ENCODE measurements at regions not wholly inside any gene's neighbourhood (a gene's known extent, or its start where the extent isn't known, plus 50 kb on each side); places are given as distances from the start of the nearest gene placed in this dataset.

DNA sequence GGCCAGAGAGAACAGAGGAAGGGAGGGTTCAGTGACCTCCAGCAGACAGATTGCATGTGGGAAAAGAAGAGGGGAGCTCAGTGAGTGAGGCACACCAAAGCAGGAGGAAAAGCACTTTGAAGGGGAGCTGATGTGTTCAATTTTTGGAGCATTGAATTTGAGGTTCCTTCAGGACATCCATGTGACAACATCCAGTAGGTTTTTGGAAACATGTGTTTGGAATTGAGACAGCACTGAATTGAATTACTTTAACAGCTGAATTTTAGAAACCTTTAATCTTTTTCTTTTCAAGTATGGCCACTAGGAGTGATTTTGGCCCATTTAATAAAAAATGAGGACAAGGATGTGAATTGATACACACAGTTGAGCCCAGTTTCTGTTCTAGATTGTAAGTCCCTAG is 101.8 kb upstream of the SEC61G start:
- FAIRE-seq, result no peak
- DNase-seq (ENCODE audit: insufficient read length, low spot score), result no peak
- TF ChIP-seq POLR2AphosphoS5 (IDR thresholded peaks at IDR 0.05; ENCODE audit: low read depth, low read length), result no peak
- no peak for TF ChIP-seq POLR2A (IDR thresholded peaks at IDR 0.05; ENCODE audit: low read depth, low read length)
- TF ChIP-seq POU2F2 (IDR thresholded peaks at IDR 0.05; ENCODE audit: low read depth, low read length), result no peak
- no peak for TF ChIP-seq SPI1 (IDR thresholded peaks at IDR 0.05; ENCODE audit: low read depth, low read length)
- TF ChIP-seq PAX5 (IDR thresholded peaks at IDR 0.05; ENCODE audit: insufficient read depth, low read length, severe bottlenecking), result no peak
- no peak for TF ChIP-seq TAF1 (IDR thresholded peaks at IDR 0.05; ENCODE audit: low read depth, low read length)

DNA sequence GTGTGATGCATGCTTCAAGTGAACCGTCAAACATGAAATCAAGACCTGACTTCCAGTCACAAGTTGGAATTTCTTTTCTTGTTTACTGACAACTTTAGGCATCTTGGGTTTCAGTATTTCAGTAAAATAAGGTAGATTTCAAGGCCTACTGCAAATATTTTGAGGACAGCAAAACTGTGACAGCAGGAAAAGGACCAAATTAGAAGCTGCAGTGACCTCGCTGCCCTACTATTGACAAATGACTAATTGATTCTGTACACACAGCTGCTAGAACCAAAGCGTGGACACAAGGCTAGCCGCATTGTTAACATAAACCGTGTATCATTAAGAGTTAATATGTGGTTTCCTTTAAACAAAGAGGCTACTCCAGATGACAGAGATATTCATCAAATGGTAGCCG is 105.7 kb upstream of the SEC61G start:
- DNase-seq (ENCODE audit: insufficient read length, low spot score) (no peak), FAIRE-seq (no peak)
- no peak for TF ChIP-seq POLR2AphosphoS5 (IDR thresholded peaks at IDR 0.05; ENCODE audit: low read depth, low read length)
- no peak for TF ChIP-seq POLR2A (IDR thresholded peaks at IDR 0.05; ENCODE audit: low read depth, low read length)
- no peak for TF ChIP-seq POU2F2 (IDR thresholded peaks at IDR 0.05; ENCODE audit: low read depth, low read length)
- TF ChIP-seq TAF1 (IDR thresholded peaks at IDR 0.05; ENCODE audit: low read depth, low read length), result no peak
- no peak for TF ChIP-seq SPI1 (IDR thresholded peaks at IDR 0.05; ENCODE audit: low read depth, low read length)
- no peak for TF ChIP-seq PAX5 (IDR thresholded peaks at IDR 0.05; ENCODE audit: insufficient read depth, low read length, severe bottlenecking)

DNA sequence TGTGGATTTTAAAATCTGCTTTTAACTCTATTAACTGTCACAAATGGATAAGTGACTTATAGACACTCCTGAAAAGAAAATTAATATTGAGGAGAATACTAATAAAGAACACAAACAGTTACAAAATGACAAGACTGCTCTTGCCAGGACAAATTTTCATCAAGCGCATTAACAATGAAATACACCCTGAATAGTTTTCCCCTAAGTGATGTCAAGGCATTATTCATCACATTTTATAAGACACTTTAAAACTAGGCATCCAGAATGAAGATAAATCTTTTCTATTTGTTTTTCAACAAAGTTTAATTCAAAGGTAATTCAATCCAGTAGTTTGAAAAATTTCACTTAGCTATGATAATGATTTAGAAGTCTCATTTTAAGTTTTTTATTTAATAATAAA is 110.5 kb upstream of the SEC61G start:
- DNase-seq (ENCODE audit: insufficient read length, low spot score) (no peak), FAIRE-seq (no peak)
- TF ChIP-seq POLR2A (IDR thresholded peaks at IDR 0.05; ENCODE audit: low read depth, low read length) (no peak), SPI1 (IDR thresholded peaks at IDR 0.05; ENCODE audit: low read depth, low read length) (no peak), POU2F2 (IDR thresholded peaks at IDR 0.05; ENCODE audit: low read depth, low read length) (no peak), TAF1 (IDR thresholded peaks at IDR 0.05; ENCODE audit: low read depth, low read length) (no peak), PAX5 (IDR thresholded peaks at IDR 0.05; ENCODE audit: insufficient read depth, low read length, severe bottlenecking) (no peak), POLR2AphosphoS5 (IDR thresholded peaks at IDR 0.05; ENCODE audit: low read depth, low read length) (no peak)

DNA sequence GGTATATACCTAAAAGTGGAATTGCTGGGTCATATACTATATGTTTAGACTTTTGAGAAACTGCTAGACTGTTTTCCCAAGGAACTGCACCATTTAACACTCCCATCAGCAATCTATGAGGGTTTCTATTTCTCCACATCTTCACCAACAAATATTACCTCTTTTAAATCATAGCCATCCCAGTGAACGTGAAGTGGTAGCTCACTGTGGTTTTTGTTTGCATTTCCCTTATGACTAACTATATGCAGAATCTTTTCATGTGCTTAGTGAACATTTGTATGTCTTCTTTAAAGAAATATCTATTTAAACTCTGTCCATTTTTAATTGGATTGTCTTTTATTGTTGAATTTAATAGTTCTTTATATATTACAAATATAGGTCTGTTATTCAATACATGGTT is 115.8 kb upstream of the SEC61G start:
- no peak for DNase-seq (ENCODE audit: insufficient read length, low spot score)
- no peak for FAIRE-seq
- TF ChIP-seq POLR2AphosphoS5 (IDR thresholded peaks at IDR 0.05; ENCODE audit: low read depth, low read length), result no peak
- TF ChIP-seq PAX5 (IDR thresholded peaks at IDR 0.05; ENCODE audit: insufficient read depth, low read length, severe bottlenecking), result no peak
- TF ChIP-seq SPI1 (IDR thresholded peaks at IDR 0.05; ENCODE audit: low read depth, low read length), result no peak
- TF ChIP-seq POLR2A (IDR thresholded peaks at IDR 0.05; ENCODE audit: low read depth, low read length), result no peak
- TF ChIP-seq TAF1 (IDR thresholded peaks at IDR 0.05; ENCODE audit: low read depth, low read length), result no peak
- TF ChIP-seq POU2F2 (IDR thresholded peaks at IDR 0.05; ENCODE audit: low read depth, low read length), result no peak

DNA sequence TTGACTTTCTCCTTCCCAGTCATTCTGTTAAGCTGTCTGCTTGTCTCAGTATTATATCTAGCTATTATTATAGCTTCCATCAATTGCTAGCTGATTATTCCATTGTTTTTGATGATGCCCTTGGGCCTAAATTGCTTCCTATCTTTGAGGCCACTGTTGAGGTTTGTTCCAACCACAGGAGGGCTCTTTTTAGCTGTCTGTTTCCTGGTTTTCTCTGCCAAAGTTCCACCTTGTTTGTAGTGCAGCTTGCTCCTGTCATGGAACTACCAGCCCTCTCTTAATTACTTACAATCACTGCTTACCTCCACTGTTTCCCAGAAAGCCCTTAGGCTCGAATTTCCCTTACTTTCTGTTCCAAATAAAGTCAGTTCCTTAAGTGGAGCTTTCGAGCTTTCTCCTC is 118.7 kb upstream of the SEC61G start:
- DNase-seq (ENCODE audit: insufficient read length, low spot score) (no peak), FAIRE-seq (no peak)
- TF ChIP-seq POU2F2 (IDR thresholded peaks at IDR 0.05; ENCODE audit: low read depth, low read length), result no peak

DNA sequence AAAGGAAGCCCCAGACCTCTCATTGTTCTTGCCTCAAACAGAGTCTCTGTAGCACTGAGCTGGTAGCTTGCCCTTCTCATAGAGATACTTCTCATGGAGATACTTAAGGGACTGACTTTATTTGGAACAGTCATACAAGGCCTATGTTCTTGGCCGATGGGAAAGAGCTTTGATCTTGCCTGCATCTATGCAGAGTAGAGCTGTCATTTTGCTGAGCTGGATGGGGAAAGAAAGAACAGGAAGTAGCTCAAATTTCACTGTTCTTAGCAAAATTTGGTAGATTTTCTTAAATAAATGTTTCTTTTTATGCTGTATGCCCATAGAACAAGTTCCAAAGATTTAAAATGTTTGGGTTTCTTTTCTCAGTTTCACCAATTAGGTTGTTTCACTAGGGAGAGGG is 119.3 kb upstream of the SEC61G start:
- TF ChIP-seq POU2F2 (IDR thresholded peaks at IDR 0.05; ENCODE audit: low read depth, low read length) (no peak), TAF1 (IDR thresholded peaks at IDR 0.05; ENCODE audit: low read depth, low read length) (no peak), PAX5 (IDR thresholded peaks at IDR 0.05; ENCODE audit: insufficient read depth, low read length, severe bottlenecking) (no peak), POLR2A (IDR thresholded peaks at IDR 0.05; ENCODE audit: low read depth, low read length) (no peak), SPI1 (IDR thresholded peaks at IDR 0.05; ENCODE audit: low read depth, low read length) (no peak), POLR2AphosphoS5 (IDR thresholded peaks at IDR 0.05; ENCODE audit: low read depth, low read length) (no peak)
- no peak for DNase-seq (ENCODE audit: insufficient read length, low spot score)
- no peak for FAIRE-seq

DNA sequence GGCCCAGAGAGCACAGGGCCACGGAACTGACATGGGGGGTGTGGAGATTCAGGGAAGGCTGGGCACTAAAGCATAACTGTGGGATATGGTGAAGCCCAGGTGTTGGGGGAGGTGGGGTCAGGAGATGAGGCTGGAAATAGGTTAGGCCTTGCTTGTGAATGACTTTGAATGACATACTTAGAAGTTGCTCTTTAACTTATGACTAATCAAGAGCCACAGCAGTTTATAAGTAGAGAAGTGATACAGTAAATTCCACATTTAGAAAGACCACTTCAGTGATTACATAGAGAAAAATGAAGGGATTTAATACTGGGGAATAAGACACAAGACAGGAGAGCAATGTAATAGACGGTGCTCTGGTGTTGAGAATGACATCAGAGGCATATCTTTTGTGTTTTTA is 120.8 kb upstream of the SEC61G start:
- no peak for DNase-seq (ENCODE audit: insufficient read length, low spot score)
- no peak for FAIRE-seq
- no peak for TF ChIP-seq PAX5 (IDR thresholded peaks at IDR 0.05; ENCODE audit: insufficient read depth, low read length, severe bottlenecking)
- no peak for TF ChIP-seq SPI1 (IDR thresholded peaks at IDR 0.05; ENCODE audit: low read depth, low read length)
- TF ChIP-seq POLR2AphosphoS5 (IDR thresholded peaks at IDR 0.05; ENCODE audit: low read depth, low read length), result no peak
- no peak for TF ChIP-seq POLR2A (IDR thresholded peaks at IDR 0.05; ENCODE audit: low read depth, low read length)
- no peak for TF ChIP-seq POU2F2 (IDR thresholded peaks at IDR 0.05; ENCODE audit: low read depth, low read length)
- no peak for TF ChIP-seq TAF1 (IDR thresholded peaks at IDR 0.05; ENCODE audit: low read depth, low read length)

DNA sequence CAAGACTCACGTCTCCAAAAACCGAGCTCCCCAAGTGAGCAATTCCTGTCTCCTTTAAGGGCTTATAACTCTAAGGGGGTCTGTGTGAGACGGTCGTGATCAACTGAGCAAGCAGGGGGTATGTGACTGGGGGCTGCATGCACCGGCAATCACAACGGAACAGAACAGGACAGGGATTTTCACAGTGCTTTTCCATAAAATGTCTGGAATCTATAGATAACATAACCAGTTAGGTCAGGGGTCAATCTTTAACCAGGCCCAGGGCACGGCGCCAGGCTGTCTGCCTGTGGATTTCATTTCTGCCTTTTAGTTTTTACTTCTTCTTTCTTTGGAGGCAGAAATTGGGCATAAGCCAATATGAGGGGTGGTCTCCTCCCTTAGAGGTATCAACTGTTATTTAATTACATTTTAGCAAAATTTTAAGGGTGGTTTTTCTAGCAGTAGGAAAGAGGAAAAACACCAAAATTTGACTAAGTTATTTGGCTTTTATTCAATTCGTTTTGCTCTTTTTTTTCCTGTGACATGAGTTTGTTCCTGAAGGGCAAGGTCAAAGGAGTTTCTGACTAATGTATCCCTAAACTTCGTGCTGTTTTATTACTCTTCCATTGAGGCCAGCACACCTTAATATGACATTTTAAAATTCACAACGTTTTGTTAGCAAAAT is 121.4 kb upstream of the SEC61G start:
- FAIRE-seq, result no peak
- TF ChIP-seq POLR2A (IDR thresholded peaks at IDR 0.05; ENCODE audit: low read depth, low read length), result no peak
- TF ChIP-seq SPI1 (IDR thresholded peaks at IDR 0.05; ENCODE audit: low read depth, low read length), result no peak
- TF ChIP-seq POLR2AphosphoS5 (IDR thresholded peaks at IDR 0.05; ENCODE audit: low read depth, low read length), result no peak
- TF ChIP-seq TAF1 (IDR thresholded peaks at IDR 0.05; ENCODE audit: low read depth, low read length), result no peak
- TF ChIP-seq PAX5 (IDR thresholded peaks at IDR 0.05; ENCODE audit: insufficient read depth, low read length, severe bottlenecking), result no peak
- no peak for TF ChIP-seq POU2F2 (IDR thresholded peaks at IDR 0.05; ENCODE audit: low read depth, low read length)
- DNase-seq (ENCODE audit: insufficient read length, low spot score), result no peak

DNA sequence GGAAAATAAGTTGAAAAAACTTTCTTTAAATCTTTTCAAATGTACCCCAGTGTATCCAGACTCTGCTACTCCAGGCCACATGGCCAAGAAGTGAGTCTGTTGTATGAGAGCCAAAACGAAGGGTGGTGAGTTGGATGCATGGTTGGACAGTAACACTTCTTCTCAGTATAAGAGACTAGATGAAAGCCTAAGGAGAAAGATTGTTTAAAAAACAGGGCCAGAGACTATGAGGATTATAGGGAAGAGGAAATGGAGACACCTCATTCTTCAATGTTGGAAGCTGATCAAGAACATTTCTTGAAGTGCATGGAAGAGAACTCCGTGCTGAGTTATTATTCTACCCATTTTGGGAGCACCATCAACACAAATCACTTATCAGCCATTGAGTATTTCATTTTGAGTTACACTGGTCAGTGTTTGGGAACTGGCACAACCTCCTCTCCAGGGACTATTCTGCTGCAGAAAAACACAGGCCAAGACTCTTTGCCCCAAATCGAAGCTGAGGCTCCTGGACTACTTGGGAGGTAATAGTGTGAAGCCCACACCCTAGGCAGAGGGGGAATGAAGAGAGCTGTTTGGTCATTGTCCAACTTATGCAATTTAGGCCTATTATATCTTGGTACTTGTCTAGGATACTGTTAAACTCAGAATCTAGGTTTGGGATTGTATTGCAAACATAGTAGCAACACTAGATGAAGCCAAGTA is 123.0 kb upstream of the SEC61G start:
- FAIRE-seq, result no peak
- no peak for DNase-seq (ENCODE audit: insufficient read length, low spot score)
- TF ChIP-seq POLR2AphosphoS5 (IDR thresholded peaks at IDR 0.05; ENCODE audit: low read depth, low read length), result no peak
- TF ChIP-seq SPI1 (IDR thresholded peaks at IDR 0.05; ENCODE audit: low read depth, low read length), result no peak
- no peak for TF ChIP-seq PAX5 (IDR thresholded peaks at IDR 0.05; ENCODE audit: insufficient read depth, low read length, severe bottlenecking)
- TF ChIP-seq POU2F2 (IDR thresholded peaks at IDR 0.05; ENCODE audit: low read depth, low read length), result no peak
- no peak for TF ChIP-seq POLR2A (IDR thresholded peaks at IDR 0.05; ENCODE audit: low read depth, low read length)
- TF ChIP-seq TAF1 (IDR thresholded peaks at IDR 0.05; ENCODE audit: low read depth, low read length), result no peak
